GM20431 (cell line): ENCODE measurements at regions not wholly inside any gene's neighbourhood (a gene's known extent, or its start where the extent isn't known, plus 50 kb on each side); places are given as distances from the start of the nearest gene placed in this dataset.
"Not testable (repeated sequence)": the region's sequence is repeated elsewhere in the genome, so short reads cannot be mapped to it uniquely, and the experiment has no call there.

Experiments used
- in situ Hi-C: fragments of 300-500 bp; cut with MseI, MboI; formaldehyde crosslinking; loops from one replicate; pipeline ENCODE4 v1.15.0; 2020; ENCODE audit warnings: low sequenced_read_pairs; ENCODE audit not compliant: unreplicated experiment

- in situ Hi-C loops: loop anchor here (25.0 kb wide), 1 partner anchor 90 kb away; no protein-coding TSS in a partner anchor
Measured at GRCh38 chr4:12172198-12172973, 743.7 kb upstream of the HS3ST1 start.

GRCh38 chr4:12170308-12170707 lies 741.6 kb upstream of the HS3ST1 start:
- in situ Hi-C loops: loop anchor here (25.0 kb wide), 1 partner anchor 92 kb away; no protein-coding TSS in a partner anchor

DNA sequence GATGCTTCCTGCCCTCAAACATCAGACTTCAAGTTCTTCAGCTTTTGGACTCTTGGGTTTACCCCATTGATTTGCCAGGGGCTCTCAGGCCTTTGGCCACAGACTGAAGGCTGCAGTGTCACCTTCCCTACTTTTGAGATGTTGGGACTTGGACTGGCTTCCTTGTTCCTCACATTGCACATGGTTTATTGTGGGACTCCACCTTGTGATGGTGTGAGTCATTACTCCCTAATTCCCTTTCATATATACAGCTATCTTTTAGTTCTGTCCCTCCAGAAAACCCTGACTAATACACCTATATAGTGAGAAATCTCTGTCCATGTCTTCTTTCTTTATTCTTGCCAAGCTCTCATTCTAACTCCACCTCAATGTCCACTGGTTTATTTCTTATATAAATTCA lies 736.9 kb upstream of the HS3ST1 start:
- in situ Hi-C loops: loop anchor here (25.0 kb wide), 1 partner anchor 97 kb away; no protein-coding TSS in a partner anchor

- in situ Hi-C loops: no loop called here
Measured at GRCh38 chr4:12146339-12146738, 717.6 kb upstream of the HS3ST1 start.

DNA sequence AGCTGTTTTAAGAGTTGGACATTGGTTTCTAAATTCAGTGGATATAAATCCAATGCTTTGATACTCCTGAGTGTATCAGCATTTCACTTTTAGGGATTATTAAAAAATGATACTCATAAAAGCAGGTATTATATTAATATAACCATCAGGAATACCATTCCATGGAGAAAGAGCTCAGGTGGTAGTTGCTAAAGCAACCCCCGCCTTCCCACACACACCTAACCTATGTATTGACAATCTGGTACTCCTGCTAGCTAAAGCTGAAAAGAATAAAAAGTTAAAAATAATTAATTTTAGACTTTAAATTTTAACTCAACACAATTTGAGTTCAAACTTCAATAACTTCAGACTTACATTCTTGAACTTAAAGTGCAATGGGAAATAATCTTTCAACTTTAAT lies 717.1 kb upstream of the HS3ST1 start:
- in situ Hi-C loops: no loop called here

DNA sequence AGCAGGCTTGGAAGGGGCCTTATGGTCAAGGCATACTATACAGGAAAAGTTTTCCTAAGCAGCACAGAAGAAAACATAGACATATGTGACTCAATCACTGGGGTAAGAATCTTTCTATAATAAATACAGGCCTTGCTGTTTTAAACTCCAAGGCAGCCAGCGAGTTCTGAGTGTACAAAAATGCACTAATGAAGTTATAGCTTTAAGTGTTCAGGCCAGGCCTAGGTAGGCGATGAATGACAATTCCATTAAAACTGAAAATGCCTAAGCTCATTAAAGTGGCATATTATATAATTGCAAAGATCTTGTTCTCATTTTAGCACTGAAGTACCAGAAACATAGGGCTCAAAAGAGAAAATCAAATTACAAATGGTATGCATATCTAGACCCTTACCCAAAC lies 716.4 kb upstream of the HS3ST1 start:
- in situ Hi-C loops: no loop called here

DNA sequence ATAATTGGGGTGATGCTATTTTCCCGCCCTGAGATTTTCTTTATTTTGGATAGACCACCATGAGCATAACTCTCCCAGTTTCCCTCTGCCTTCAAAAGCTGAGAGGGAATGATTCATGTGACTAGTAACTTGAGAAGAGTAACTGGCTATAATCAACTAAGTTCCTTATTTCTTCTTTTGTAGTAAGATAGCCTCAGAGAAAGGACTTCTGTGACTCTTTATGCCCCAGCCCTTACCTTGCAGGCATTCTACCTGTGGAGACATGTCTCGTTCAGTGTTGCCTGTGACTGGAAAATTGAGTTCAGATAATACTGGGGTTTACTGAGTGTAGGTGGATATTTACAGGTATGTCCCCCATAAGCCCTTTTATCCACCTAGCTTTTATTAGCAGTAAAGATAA lies 715.4 kb upstream of the HS3ST1 start:
- in situ Hi-C loops: no loop called here

DNA sequence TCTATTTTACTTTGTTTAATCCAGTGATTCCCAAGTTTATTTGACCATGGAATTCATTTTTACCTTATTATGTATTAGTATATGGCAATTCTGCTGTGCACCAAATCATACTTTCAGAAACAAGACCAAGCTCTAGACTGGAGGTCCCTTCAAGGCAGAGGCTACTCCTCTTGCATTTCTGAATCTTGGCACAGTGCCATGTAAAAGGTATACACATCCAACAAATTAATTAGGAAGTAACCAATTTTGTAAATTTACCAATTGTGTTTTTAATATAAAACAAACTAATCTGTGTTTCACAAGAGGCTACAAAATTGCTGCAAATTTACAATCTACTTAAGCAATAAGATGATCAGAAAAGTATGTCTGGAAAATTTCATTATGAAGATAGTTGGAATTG lies 712.2 kb upstream of the HS3ST1 start:
- in situ Hi-C loops: no loop called here

GRCh38 chr4:12139296-12139695 lies 710.6 kb upstream of the HS3ST1 start:
- in situ Hi-C loops: no loop called here

DNA sequence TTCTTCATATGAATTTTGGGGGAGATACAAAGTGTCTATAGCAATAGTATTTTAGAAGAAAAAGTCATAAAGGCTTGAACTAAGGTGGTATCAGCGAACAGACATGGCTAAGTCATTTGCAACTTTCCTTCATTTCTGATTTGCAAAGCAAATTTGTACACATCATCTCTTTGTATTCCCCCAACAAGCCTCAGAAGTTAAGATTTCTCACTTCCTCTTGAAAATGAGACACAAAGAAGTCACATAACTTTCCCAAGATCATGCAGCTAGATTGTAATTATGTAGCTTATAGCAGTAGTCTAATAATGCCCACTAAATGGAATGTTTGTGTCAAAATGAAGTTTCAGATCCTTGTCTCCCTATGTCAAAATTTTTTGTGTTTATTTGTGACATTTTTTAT lies 709.8 kb upstream of the HS3ST1 start:
- in situ Hi-C loops: no loop called here

- in situ Hi-C loops: no loop called here
Measured at GRCh38 chr4:12137575-12137974, 708.9 kb upstream of the HS3ST1 start.

- in situ Hi-C loops: no loop called here
Measured at GRCh38 chr4:12126474-12126873, 697.8 kb upstream of the HS3ST1 start.

DNA sequence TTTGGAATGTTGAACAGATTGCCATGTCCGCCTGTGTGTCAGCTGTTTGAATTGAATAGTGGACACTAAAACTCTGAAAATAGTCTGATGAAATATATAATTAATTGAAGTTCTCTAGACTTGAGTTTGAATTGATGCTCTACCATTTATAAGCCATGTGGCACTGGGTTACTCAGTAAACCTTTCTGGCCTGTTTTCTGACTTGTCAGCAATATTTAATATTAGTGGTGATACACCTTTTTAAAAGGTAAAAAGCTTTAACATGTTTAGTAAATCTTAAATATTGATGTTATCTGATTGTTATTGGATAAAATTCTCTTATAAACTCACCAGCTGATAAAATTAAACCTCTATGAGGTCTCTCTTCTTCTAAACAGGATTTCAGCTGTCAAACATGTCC lies 695.4 kb upstream of the HS3ST1 start:
- in situ Hi-C loops: no loop called here

- in situ Hi-C loops: no loop called here
Measured at GRCh38 chr4:12123707-12124106, 695.0 kb upstream of the HS3ST1 start.

DNA sequence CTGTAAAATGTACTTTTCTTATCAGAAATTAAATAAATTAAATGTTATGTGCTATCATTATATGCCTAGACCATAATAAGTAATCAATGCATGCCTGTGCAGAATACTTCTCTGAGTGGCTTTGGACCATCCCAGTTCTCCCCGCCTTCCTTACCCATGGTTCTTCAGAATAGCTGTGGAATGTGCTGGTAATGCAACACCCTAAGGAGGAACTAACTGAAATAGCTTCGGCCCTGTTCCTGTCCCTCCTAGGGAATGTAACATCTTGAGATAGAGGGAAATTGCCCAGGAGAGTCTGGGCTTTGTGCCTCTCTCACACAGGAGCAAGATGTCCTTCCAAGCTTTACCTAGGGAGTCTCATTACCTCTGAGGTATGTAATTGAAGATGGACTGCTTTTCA lies 693.6 kb upstream of the HS3ST1 start:
- in situ Hi-C loops: no loop called here

- in situ Hi-C loops: no loop called here
Measured at GRCh38 chr4:12120968-12121367, 692.3 kb upstream of the HS3ST1 start.

- in situ Hi-C loops: no loop called here
Measured at GRCh38 chr4:12118651-12119213, 690.0 kb upstream of the HS3ST1 start.

DNA sequence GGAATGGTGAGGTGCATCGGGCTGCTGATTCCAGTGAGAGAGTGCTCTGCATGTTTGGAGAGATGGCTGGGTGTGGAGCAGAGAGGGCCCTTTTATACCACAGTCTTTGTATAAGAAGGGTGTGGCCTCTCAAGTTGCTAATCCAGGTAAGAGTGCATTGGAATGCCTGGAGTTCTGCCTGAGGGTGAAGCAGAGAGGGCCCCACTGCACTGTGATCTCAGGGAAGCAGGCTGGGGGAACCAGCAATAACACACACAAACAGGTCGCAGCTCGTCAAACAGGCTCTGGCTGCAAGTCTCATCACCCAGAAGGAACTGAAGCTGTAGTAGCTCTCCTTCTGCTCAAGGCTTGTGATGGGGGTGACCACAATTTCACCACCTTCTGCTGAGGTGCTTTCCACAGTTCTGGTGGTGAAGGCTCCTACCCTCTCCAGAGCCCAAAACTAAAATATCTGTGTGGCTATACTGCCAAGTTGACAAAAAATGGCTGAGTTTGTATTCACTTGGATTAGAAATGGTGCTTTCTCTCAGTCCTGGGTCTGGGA lies 687.4 kb upstream of the HS3ST1 start:
- in situ Hi-C loops: no loop called here

- in situ Hi-C loops: no loop called here
Measured at GRCh38 chr4:12110627-12111026, 681.9 kb upstream of the HS3ST1 start.

- in situ Hi-C loops: not testable (repeated sequence)
Measured at GRCh38 chr4:12109056-12109455, 680.4 kb upstream of the HS3ST1 start.

GRCh38 chr4:12105519-12105918 lies 676.8 kb upstream of the HS3ST1 start:
- in situ Hi-C loops: no loop called here
